Stimulated activated CD4-positive, alpha-beta T cell treated with anti-CD3 and anti-CD28 coated beads, Interleukin-12 subunit alpha, Interleukin-12 subunit beta, amount 100 ng/mL, for 24 hours (primary cell): ENCODE measurements at regions not wholly inside any gene's neighbourhood (a gene's known extent, or its start where the extent isn't known, plus 50 kb on each side); places are given as distances from the start of the nearest gene placed in this dataset.
"Not testable (repeated sequence)": the region's sequence is repeated elsewhere in the genome, so short reads cannot be mapped to it uniquely, and the experiment has no call there.

Experiments used
- DNase-seq, 2 experiments: peaks; one replicate each; pipeline ENCODE4 v3.0.0-alpha.2; 2020; ENCODE audit warnings: low read depth in 2 of 2

DNA sequence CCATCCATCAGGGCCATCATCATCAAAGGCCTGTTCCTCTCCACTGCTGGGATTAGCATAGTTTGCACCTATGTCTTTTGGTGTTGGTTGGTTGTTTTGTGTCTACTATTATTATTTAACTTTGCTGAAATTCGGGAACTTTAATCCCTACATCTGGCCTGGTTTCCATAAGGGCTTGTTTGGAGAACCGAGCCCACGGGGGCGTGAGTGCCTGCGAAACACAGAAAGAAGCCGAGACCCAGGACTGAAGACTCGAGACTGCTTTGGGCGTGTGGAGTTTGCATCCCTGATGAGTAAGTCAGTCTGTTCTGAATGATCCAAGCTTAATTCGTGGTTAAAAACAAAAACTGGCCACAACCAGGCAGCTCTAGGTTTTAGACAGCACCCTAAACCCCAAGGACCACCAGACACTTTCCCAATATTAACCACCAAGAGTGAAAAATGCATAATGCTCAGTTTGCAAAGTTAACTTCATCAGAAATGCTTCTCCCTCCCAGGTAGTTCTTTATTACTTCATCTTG is 195.6 kb downstream of the BCL2L11 start:
- DNase-seq = not testable (repeated sequence)

DNA sequence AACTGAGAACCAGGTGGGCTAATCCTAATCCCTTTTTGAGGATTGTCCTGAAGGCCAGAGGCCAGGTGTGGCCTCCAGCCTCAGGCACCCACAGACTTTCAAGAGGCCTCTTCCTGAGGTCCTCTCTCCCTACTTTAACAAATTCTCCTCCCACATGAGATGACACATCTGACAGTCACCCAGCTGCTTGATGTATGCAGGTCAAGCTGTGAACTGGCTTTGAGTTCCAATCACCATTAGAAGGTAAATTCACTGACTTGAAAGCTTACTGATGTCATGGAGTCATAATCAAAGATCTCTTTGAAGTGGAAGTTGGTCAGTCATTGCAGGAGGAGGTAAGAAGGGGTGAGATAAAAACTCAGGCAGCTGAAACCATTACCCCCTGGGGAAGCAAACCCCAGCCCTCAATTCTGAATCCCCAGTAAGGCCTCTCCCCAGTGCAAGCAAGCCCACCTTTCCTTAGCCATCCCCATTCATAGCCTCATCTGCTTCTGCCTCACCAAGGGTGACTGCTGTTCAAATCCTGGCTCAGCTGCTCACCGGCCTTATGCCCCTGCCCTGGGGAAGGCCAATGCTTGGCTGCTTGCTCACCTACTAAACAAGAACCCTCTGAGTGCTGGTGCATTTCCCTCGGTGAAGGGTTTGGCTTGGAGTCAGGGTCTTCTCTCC is 196.3 kb downstream of the BCL2L11 start:
- DNase-seq = not testable (repeated sequence)

- not testable (repeated sequence) for DNase-seq
Measured at GRCh38 chr2:111319552-111319951, 198.8 kb downstream of the BCL2L11 start.

- DNase-seq = not testable (repeated sequence)
Measured at GRCh38 chr2:111320264-111320663, 199.6 kb downstream of the BCL2L11 start.

DNA sequence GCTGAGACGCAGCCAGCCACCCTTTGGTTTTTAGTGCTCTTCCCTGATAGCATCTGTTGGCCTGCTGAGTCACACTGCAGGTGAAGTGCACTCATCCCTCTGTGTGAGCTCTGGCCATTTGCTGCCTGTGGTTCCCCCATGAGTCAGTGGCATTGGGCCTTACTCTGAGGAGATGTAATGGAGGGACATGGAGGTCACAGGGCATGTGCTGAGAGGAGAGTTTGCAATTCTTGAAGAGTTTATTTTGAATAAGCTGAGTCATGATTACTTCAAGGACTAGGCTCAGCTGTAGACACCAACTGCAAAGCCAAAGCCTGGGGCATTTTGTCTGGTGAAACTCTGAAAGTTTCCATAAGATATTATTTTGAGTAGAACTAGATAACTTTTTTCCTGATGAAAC is 200.3 kb downstream of the BCL2L11 start:
- DNase-seq = not testable (repeated sequence)

DNA sequence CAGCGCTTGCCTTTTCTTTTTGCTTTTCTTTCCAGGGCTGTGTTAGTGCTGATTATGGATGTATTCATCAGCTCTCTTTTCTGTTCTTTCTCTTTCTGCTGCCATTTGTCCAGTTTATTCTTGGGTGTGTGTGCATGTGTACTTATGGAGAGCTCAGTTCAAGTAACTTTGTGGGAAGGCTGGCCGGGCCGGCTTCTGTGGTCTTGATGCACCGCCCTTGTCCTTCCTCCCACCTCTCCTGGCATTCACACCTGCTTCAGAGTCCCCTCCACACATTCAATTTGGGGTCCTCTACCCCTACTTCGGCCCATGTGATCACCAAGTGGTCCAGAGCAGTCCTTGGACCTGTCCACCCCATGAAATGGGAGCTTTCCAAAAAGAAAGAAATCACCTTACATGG is 202.7 kb downstream of the BCL2L11 start:
- not testable (repeated sequence) for DNase-seq

DNA sequence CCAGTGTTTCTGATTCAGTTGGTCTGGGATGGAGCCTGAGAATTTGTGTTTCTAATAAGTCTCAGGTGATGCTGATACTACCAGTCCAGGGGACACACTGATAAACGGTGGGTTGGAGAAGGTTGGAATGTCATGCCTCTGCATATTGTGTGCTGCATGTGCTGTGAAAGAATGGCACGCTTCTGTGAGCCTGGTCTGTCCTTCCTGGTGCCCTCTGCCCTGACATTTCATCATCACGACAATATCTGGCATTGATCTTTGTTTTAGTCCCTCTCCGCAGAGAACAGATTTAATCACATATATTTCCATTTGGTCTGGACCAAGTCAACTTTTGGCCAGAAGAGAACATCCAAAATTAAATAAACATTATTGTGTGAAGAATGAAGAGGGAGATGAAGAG is 207.0 kb downstream of the BCL2L11 start:
- not testable (repeated sequence) for DNase-seq

GRCh38 chr2:111329309-111329708 is 208.6 kb downstream of the BCL2L11 start:
- not testable (repeated sequence) for DNase-seq

GRCh38 chr2:111331099-111331724 is 210.5 kb downstream of the BCL2L11 start:
- DNase-seq = not testable (repeated sequence)

- not testable (repeated sequence) for DNase-seq
Measured at GRCh38 chr2:111335220-111335907, 214.7 kb downstream of the BCL2L11 start.

GRCh38 chr2:111338474-111338873 is 217.8 kb downstream of the BCL2L11 start:
- not testable (repeated sequence) for DNase-seq

DNA sequence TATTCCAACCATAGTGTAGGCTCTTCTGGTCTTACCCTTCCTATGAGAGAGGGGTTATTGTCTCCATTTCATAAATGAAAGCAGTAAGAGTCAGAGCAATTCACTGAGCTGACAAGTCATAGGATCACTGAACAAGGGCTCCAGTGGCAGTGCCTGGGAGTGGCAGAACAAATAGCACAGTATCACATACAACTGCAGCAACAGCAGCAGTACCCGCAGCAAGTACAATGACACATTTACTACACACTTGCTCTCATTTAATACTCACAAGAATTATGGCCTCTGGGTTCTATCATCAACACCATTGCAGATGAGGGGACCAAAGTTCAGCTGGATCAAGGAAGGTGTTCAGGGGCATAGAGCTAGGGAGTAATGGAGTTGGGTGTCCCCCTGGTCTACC is 218.8 kb downstream of the BCL2L11 start:
- not testable (repeated sequence) for DNase-seq

- DNase-seq = not testable (repeated sequence)
Measured at GRCh38 chr2:111344590-111344989, 223.9 kb downstream of the BCL2L11 start.

GRCh38 chr2:111345439-111345838 is 224.7 kb downstream of the BCL2L11 start:
- not testable (repeated sequence) for DNase-seq

- DNase-seq = not testable (repeated sequence)
Measured at GRCh38 chr2:111346018-111346930, 225.6 kb downstream of the BCL2L11 start.

DNA sequence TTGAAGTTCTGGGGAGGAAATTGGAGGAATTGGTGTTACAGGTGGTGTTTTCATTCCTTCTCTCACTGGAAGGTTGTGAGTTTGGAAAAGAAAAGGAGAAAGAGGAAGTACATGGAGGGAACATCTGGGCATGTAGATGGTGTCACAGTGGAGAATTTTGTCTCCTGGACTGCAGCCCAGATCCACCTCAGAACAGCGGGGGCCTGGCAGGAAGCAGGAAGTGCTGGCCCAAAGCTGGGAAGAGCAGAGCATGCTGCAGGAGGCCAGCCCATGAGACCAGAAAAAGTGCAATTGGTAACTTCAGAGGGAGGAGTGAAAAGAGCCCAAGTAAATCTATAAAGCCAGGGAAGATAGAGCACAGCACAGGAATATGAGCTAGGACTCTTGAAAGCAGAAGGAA is 227.0 kb downstream of the BCL2L11 start:
- DNase-seq = not testable (repeated sequence)

DNA sequence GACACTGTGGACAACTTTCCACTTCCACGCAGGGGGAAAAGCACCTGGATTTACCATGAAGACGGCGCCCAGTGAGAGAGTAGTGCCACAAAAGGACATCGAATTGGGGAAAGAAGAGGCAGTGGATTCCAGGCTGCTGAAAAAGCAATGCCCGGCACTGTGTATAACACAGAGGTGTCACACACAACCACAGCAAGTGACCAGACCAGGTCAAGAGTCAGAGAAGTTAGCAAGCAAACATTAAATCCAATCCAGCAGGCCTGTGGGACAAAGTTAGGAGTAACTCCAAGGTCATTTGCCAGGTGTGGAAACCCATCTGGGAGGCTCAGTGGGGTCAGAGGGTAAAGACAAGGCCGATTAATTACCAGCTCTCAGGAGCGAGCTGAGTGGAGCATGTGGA is 227.6 kb downstream of the BCL2L11 start:
- DNase-seq = not testable (repeated sequence)

DNA sequence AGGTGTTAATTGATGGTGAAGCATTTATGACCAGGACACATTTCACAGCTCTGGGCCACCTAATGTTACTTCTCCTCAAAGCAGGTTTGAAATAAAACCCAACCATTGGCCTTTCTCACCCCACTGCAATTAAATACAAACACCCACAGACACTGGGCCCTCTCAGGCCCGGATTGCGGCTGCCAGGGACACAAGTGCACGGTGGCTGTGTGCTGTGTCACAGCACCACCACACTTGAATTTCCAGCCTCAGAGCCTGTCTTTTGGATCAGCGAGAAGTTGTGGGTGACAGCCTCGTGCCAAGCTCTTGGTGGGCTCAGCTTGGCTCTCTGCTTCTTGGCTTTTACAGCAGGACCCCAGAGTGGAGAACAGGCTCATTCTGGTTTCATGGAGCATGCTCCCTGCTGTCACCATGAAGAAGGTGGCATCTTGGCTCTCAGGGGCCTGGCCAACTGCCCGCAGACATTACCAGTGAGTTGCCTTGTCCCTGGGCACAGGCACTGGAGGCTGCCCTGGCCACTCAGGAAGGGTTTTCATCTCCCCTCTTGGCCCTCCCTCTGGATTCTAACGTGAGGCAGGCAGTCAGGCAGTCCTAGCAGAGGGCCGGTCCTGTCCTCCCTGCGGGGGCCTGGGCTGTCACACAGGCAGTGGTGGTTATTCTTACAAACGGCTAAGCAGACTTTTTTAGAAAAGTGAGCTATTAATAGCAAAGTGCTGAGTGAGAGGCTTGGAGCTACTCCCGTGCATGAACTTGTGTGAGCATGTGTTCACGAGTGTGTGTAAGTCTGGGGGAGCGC is 234.5 kb downstream of the BCL2L11 start:
- not testable (repeated sequence) for DNase-seq

DNA sequence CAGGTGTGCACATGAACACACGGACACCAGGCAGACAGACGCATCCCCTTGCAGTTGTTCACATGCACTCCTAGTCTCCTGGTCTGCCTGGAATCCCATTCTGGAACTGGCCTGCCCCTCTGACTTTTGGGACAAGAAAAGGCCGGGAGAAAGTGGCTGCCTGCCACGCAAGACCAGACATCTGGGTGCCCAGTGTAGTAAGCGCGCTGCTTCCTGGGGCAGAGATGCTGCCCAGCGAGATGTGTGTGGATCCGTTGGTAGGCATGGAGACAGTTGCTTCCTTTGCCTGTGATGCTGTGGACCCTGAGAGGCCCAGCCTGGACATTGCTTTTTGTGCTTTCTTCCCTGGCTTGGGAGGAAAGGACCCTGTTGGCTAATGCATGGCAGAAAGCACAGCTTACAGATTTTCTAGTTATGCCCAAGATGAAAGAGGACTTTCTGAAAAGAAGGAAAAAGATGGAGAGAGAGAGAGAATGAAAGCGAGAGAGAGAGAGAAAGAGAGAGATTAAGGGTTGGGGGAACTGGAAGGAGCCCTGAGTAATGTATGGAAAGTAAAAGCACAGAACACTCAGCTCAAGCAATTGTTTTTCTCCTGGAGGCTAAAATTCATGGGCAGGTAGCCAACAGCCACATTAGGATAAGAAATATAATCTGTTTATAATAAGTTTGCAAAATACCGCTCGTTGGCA is 235.3 kb downstream of the BCL2L11 start:
- not testable (repeated sequence) for DNase-seq

DNA sequence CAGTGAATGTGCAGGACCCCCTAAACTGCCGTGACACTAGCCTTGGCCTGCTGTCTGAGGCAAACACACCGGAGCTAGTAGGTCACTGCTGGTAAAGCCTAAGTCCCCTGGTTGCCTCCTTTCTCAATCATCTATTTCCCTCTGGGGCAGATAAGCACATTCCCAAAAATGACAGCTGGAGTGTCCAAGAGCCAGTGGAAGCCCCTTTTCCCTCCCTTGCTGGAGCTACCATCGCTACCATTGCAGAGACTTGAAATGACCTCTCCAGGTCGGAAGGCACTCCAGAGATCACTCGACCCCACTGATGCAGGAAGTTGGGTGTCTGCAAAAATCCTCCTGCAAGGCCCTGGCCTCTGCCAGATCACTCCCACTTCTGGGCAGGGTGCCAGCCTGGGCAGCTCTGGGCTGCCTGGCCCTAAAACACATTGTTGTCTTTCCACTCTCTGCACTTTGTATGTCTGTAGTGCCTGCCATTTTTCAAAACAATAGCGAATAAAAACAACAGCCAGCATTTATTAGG is 235.9 kb downstream of the BCL2L11 start:
- not testable (repeated sequence) for DNase-seq
